HG02763 (cell line): ENCODE measurements at regions not wholly inside any gene's neighbourhood (a gene's known extent, or its start where the extent isn't known, plus 50 kb on each side); places are given as distances from the start of the nearest gene placed in this dataset.
"Not testable (repeated sequence)": the region's sequence is repeated elsewhere in the genome, so short reads cannot be mapped to it uniquely, and the experiment has no call there.

Experiments
- ATAC-seq: cut with Tn5 transposase; IDR thresholded peaks from one replicate; pipeline ENCODE4 v1.9.1; 2021; ENCODE audit warnings: mild to moderate bottlenecking, moderate library complexity; ENCODE audit not compliant: unreplicated experiment

GRCh38 chr5:56632199-56632598 lies 183.2 kb upstream of the MAP3K1 start:
- no peak for ATAC-seq

DNA sequence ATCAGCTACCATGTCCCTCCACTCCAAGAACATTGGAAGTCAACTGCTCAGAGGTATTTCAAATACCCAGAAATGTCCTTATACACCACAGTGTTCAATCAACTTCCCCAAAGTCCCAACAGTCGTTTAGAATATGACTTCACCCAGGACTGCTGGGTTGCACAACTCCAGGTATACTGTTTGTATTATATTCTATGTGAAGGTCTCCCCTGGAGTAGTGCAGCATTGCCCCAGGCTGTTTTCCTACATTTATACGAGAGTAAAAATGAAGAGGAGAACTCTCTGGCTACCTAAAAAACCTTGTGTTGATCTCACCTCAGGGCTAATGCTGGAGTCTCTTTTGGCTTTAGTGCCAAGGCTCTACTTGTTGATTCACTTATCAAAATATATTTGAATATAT lies 183.6 kb upstream of the MAP3K1 start:
- no peak for ATAC-seq

DNA sequence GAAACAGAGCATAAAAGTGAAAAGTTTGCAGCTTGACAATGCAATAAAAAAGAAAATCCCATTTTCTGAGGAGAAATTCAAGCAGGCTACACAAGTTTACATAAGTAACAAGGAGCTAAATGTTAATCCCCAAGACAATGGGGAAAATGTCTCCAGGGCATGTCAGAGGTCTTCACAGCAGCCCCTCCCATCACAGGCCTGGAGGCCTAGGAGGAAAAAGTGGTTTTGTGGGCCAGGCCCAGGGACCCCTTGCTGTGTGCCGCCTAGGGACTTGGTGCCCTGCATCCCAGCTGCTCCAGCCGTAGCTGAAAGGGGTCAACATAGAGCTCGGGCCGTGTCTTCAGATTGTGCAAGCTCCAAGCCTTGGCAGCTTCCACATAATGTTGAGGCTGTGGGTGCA lies 186.7 kb upstream of the MAP3K1 start:
- ATAC-seq, result not testable (repeated sequence)

- ATAC-seq, result no peak
These were observed 189.8 kb upstream of the MAP3K1 start for GRCh38 chr5:56625541-56625940.

DNA sequence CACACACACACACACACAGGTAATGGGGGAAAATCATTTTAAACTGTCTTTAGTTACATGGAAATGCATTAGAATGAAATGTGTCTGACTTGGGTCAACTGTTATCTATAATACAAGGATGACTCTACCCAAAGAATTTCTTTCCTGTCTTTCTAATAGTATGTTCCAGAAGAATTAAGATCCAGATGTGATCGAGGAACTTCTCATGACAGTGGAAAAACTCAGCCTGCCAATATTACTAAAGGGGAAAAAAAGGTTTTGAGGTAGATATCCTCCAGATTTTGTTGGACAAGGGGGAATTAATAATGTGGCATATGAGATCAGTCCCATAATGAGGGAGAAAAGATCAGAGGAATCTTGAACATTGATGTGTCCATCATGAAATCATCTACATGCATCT lies 190.6 kb upstream of the MAP3K1 start:
- ATAC-seq, result no peak

- ATAC-seq, result no peak
These were observed 193.2 kb upstream of the MAP3K1 start for GRCh38 chr5:56622141-56622540.

- no peak for ATAC-seq
These were observed 194.3 kb upstream of the MAP3K1 start for GRCh38 chr5:56620903-56621677.

- no peak for ATAC-seq
These were observed 197.4 kb upstream of the MAP3K1 start for GRCh38 chr5:56617998-56618397.

- ATAC-seq, result no peak
These were observed 198.7 kb upstream of the MAP3K1 start for GRCh38 chr5:56616454-56617160.

DNA sequence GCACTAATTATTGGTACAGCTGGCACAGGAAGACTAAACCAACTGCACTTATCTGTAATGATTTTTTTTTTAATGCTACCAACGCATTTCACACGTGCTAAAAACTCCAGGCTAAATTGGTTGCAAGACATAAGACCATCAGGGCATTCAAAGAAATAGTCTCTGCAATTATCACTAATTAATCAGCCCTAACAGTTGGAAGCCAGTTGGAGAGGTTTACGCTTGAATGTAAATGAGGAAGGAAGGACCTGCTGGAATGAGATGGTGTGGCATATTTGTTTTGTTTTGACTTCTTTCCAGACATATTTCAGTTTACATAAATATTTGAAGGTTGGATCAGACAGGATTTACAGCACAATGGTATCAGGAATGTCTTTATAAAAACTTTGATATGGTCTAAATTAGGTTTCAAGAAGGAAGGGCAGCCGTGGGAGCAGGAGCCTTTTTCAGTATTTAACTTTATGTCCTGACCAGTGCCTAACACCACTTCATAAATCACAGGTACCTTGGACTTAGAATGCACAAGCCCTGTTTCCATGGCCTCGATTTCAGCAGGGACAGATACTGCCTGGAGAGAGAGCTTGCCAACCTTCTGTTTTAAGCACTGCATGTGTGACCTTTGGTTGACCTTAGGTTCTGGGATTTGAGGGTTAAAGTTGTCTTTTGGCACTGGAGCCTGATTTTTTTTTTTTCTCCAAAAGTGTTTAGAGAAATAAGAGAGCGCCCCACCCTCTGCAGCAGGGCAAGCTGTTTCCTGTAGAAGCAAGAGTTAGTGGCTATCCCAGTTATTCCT lies 199.8 kb upstream of the MAP3K1 start:
- no peak for ATAC-seq

DNA sequence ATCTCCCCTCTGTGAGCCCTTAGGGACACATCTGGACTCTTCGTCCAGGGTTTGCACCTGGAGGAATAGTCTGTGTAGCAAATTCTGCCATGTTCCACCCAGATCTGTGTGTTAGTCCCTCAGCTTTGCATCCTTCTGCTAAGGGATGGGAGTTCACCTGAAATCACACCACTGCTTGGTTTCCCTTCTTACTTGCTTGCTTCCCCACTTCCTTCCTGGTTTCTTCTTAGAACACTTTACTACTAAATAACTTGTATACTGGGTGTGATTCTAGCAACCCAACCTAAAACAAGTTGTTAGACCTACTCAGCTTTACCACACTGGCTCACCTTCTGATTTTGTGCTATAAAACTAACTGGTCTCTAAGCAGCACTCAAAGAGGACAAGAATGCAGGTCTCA lies 202.6 kb upstream of the MAP3K1 start:
- no peak for ATAC-seq

DNA sequence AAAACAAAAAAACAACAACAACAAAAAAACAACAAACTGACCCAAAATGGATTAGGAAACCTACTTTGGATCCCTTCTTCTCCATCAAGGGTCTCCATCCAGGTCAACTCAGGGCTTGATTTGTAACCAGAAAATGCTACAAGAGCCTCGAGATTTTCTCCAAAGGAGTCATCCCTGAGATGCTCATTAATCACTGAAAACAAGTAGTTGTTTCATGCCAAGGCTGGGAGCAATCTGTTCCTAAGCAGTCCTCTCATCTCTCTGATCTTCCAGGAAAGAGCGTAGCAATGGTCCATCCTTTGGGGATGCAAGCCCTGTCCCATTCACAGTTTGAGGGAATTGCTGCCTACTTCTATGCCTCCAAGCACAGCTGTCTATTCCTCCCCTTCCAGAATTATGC lies 203.0 kb upstream of the MAP3K1 start:
- ATAC-seq, result no peak

GRCh38 chr5:56610093-56610698 lies 205.2 kb upstream of the MAP3K1 start:
- ATAC-seq, result no peak

- ATAC-seq, result no peak
These were observed 207.0 kb upstream of the MAP3K1 start for GRCh38 chr5:56608217-56608925.

DNA sequence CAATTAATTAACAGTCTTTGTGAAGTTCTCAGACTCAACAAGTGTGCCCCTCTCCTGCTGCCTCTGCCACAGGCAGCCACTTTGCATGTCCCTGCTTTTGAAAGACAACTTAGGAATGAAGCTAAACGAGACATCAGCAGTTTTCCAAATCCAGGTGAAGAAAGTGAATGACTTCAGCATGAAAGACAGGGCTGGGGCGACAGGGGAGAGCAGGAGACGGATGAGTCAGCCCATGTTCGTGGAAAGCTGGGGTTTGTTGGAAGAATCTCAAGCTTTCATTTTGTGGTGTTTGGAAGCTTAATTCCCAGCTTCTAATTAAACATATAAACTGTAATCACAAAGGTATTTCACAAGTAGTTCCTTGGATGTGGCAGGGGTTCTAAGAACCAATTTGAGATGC lies 207.8 kb upstream of the MAP3K1 start:
- no peak for ATAC-seq

GRCh38 chr5:56607074-56607473 lies 208.3 kb upstream of the MAP3K1 start:
- no peak for ATAC-seq

GRCh38 chr5:56606192-56606591 lies 209.2 kb upstream of the MAP3K1 start:
- ATAC-seq, result no peak

GRCh38 chr5:56605231-56605630 lies 210.1 kb upstream of the MAP3K1 start:
- ATAC-seq, result no peak

DNA sequence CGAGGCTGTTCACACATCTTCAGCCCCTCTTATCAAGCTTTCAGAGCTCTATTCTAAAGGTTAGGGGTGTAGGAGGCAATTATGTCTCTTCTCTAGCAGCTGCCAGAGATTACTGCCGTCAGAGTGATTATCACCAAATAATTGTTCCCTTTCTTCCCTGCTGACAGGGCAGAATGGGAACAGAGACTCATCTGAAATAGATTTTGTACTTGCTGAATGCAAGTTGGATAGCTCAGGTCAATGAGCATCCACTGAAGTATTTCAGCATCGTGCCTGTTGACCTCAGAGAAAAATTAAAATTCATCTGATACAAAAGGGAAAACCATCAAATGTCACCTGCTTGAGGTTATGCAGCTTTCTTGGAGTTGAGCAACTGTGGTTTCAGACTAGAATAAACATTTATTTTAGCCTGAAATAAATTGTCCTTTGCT lies 213.7 kb upstream of the MAP3K1 start:
- ATAC-seq, result no peak

- no peak for ATAC-seq
These were observed 216.4 kb upstream of the MAP3K1 start for GRCh38 chr5:56598941-56599340.

DNA sequence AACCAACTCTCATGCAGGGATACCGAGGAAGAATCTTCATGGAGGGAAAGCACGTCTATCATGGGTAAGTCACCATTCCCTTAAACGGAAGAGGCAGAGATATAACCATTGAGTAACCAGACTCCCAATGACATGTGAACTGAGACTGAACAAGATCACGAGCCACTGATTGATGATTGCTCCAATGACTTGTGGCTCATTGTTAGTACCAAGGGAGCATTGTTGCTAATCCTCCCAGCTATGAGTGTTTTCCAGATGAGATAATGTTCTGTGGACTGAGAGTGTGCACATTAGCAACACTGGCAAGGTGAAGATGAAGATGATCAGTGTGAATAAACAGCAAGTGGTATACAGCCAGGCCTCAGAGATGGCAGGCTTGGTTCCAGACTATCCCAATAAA lies 219.2 kb upstream of the MAP3K1 start:
- no peak for ATAC-seq
